ENCODE measurements at regions not wholly inside any gene's neighbourhood (a gene's known extent, or its start where the extent isn't known, plus 50 kb on each side); places are given as distances from the start of the nearest gene placed in this dataset.

DNA sequence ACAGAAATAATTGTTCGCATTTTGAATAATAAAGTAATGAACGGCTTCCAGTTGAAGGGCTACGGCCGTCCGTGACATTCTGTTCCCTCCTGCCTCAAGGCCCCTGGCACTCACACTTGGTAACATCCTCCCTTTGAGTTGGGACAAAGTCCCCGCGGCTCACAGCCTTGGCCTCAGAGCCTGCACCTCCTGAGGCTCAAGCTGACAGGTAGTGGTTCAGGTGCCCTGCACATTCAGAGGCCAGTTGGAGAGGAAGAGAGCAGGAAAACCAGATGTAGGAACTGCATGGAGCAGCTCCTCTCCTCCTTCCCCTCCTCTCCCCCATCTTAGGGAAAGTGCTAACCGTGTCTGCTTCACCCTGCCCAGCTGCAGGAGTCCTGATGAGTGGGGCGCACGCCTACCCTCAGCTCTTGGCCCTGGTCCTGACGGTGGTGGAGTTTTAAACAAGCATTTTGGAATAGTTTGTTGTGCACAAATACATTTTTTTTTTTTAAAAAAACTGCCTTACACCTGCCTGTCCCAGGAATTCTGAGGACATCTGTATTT lies 393.1 kb downstream of the SMOC2 start:
- no peak for TF ChIP-seq EZH2 (IDR thresholded peaks at IDR 0.05)
- TF ChIP-seq POLR2AphosphoS5 (IDR thresholded peaks at IDR 0.05; ENCODE audit: borderline replicate concordance, low read depth, low read length), result no peak
- no peak for TF ChIP-seq FOXP2 (optimal IDR thresholded peaks at IDR 0.05; ENCODE audit: control extremely low read depth, extremely low read length, insufficient read depth)
